ENCODE measurements at regions not wholly inside any gene's neighbourhood (a gene's known extent, or its start where the extent isn't known, plus 50 kb on each side); places are given as distances from the start of the nearest gene placed in this dataset.
"Not testable (repeated sequence)": the region's sequence is repeated elsewhere in the genome, so short reads cannot be mapped to it uniquely, and the experiment has no call there.

DNA sequence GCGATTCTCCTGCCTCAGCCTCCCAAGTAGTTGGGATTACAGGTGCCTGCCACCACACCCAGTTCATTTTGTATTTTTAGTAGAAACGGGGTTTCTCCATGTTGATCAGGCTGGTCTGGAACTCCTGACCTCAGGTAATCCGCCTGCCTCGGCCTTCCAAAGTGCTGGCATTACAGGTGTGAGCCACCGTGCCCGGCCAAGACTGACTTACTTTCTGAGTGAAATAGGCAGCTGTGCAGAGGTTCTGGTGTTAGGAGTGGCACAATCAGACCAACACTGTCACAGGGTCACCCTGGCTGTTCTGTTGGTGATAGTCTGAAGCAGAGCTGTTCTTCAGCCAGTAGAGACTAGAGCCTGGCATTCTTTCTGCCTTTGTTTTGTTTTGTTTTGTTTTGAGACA lies 77.4 kb upstream of the PARD3 start:
- H3K36me3 ChIP-seq (replicated peaks in 1 of 2; ENCODE audit: control insufficient read depth in 1 of 2, insufficient read depth in 2 of 2, low read length in 2 of 2); H3K9me3 ChIP-seq (replicated peaks in 1 of 2; ENCODE audit: control insufficient read depth in 1 of 2, insufficient read depth in 1 of 2, low read length in 2 of 2); H3K27ac Mint-ChIP-seq; H3K4me3 Mint-ChIP-seq; intact Hi-C loops (cut with micrococcal nuclease); DNase-seq; H4K20me1 ChIP-seq (ENCODE audit: insufficient read depth, low read length); H3K36me3 Mint-ChIP-seq; H2AFZ ChIP-seq (ENCODE audit: insufficient read depth, low read depth, low read length, poor library complexity, severe bottlenecking); H3K79me2 ChIP-seq (ENCODE audit: insufficient read depth, low read length); H3K9ac ChIP-seq (ENCODE audit: insufficient read depth, low read length, poor library complexity, severe bottlenecking); H3K4me3 ChIP-seq (replicated peaks in 1 of 3; ENCODE audit: low read depth in 2 of 3, low read length in 3 of 3); H3K4me1 ChIP-seq (ENCODE audit: control insufficient read depth in 1 of 2, insufficient read depth in 2 of 2, low read length in 2 of 2); H3K4me2 ChIP-seq (replicated peaks; ENCODE audit: extremely low read depth, low read length, poor library complexity, severe bottlenecking); H3K4me1 Mint-ChIP-seq; H3K27me3 ChIP-seq (ENCODE audit: control insufficient read depth in 2 of 2, insufficient read depth in 2 of 2, low read length in 2 of 2); H3K9me3 Mint-ChIP-seq; H3K27ac ChIP-seq (ENCODE audit: low read depth in 1 of 2, low read length in 2 of 2); H3K27me3 Mint-ChIP-seq (ENCODE audit: low read depth in 3 of 3): not testable (repeated sequence)
- WGBS (ENCODE audit: insufficient coverage) = 100% methylated on average over 4 of the region's 6 CpGs

DNA sequence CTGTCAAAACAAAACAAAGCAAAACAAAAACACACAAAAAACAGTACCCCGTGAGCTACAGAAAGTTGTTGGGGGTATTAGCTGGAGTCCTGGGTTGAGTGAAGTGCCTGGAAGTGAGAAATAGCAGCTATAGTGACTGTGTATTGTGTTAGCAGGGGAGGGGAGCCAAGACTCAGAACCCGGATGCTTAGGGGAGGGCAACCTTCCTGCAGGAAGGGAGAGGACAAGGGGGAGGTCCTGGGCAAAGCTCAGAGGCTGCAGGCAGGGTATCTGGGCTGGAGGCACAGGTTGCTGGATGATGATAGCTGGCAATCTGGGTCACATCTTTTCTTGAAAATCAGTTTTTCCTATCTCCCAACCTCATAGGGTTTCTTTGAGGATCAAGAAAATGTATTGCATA lies 75.8 kb upstream of the PARD3 start:
- Histone ChIP-seq H4K20me1 (ENCODE audit: insufficient read depth, low read length) (no peaks in the 10 kb centered on the region), H3K36me3 (replicated peaks in 1 of 2; ENCODE audit: control insufficient read depth in 1 of 2, insufficient read depth in 2 of 2, low read length in 2 of 2) (no peaks in the 10 kb centered on the region), H3K9me3 (replicated peaks in 1 of 2; ENCODE audit: control insufficient read depth in 1 of 2, insufficient read depth in 1 of 2, low read length in 2 of 2) (no peaks in the 10 kb centered on the region), H3K4me2 (replicated peaks; ENCODE audit: extremely low read depth, low read length, poor library complexity, severe bottlenecking) (no peak overlapping the region), H3K79me2 (ENCODE audit: insufficient read depth, low read length) (no peaks in the 10 kb centered on the region), H3K27me3 (ENCODE audit: control insufficient read depth in 2 of 2, insufficient read depth in 2 of 2, low read length in 2 of 2) (no peaks in the 10 kb centered on the region), H2AFZ (ENCODE audit: insufficient read depth, low read depth, low read length, poor library complexity, severe bottlenecking) (no peak overlapping the region), H3K27ac (ENCODE audit: low read depth in 1 of 2, low read length in 2 of 2) (no peak overlapping the region), H3K9ac (ENCODE audit: insufficient read depth, low read length, poor library complexity, severe bottlenecking) (no peak overlapping the region), H3K4me1 (ENCODE audit: control insufficient read depth in 1 of 2, insufficient read depth in 2 of 2, low read length in 2 of 2) (no peaks in the 10 kb centered on the region), H3K4me3 (replicated peaks in 1 of 3; ENCODE audit: low read depth in 2 of 3, low read length in 3 of 3) (no peak overlapping the region)
- intact Hi-C loops (cut with micrococcal nuclease) = no loop called here
- H3K9me3 Mint-ChIP-seq = peaks cover 0 to 5% (median 0%) of the 10 kb centered on the region in 7 donors
- H3K36me3 Mint-ChIP-seq = no peaks in the 10 kb centered on the region
- peaks cover 2 to 10% (median 3%) of the 10 kb centered on the region in 3 donors for H3K27me3 Mint-ChIP-seq (ENCODE audit: low read depth in 3 of 3)
- H3K4me3 Mint-ChIP-seq = no peak overlapping the region
- TF ChIP-seq, protein P1, sequence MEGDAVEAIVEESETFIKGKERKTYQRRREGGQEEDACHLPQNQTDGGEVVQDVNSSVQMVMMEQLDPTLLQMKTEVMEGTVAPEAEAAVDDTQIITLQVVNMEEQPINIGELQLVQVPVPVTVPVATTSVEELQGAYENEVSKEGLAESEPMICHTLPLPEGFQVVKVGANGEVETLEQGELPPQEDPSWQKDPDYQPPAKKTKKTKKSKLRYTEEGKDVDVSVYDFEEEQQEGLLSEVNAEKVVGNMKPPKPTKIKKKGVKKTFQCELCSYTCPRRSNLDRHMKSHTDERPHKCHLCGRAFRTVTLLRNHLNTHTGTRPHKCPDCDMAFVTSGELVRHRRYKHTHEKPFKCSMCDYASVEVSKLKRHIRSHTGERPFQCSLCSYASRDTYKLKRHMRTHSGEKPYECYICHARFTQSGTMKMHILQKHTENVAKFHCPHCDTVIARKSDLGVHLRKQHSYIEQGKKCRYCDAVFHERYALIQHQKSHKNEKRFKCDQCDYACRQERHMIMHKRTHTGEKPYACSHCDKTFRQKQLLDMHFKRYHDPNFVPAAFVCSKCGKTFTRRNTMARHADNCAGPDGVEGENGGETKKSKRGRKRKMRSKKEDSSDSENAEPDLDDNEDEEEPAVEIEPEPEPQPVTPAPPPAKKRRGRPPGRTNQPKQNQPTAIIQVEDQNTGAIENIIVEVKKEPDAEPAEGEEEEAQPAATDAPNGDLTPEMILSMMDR (IDR thresholded peaks at IDR 0.05) = no peak
- 29% methylated on average over 1 of the region's 2 CpGs for WGBS (ENCODE audit: insufficient coverage)
- no peak overlapping the region for H3K27ac Mint-ChIP-seq
- no peak for DNase-seq
- no peaks in the 10 kb centered on the region for H3K4me1 Mint-ChIP-seq

All from CD14-positive monocyte (primary cell).